NB4 (cell line): ENCODE measurements at regions not wholly inside any gene's neighbourhood (a gene's known extent, or its start where the extent isn't known, plus 50 kb on each side); places are given as distances from the start of the nearest gene placed in this dataset.

Experiments used
- MYC ChIP-seq: IDR thresholded peaks from 2 replicates; pipeline ENCODE4 v1.6.1; 2011; ENCODE audit warnings: low read depth, low read length
- POLR2A ChIP-seq: IDR thresholded peaks from 2 replicates; pipeline ENCODE4 v1.6.1; 2011; ENCODE audit warnings: mild to moderate bottlenecking; ENCODE audit not compliant: insufficient read length; ENCODE audit errors: extremely low read depth
- TF ChIP-seq, protein P1 (sequence below): IDR thresholded peaks from one replicate; pipeline ENCODE4 v1.5.1; 2012; ENCODE audit warnings: low read depth, low read length

DNA sequence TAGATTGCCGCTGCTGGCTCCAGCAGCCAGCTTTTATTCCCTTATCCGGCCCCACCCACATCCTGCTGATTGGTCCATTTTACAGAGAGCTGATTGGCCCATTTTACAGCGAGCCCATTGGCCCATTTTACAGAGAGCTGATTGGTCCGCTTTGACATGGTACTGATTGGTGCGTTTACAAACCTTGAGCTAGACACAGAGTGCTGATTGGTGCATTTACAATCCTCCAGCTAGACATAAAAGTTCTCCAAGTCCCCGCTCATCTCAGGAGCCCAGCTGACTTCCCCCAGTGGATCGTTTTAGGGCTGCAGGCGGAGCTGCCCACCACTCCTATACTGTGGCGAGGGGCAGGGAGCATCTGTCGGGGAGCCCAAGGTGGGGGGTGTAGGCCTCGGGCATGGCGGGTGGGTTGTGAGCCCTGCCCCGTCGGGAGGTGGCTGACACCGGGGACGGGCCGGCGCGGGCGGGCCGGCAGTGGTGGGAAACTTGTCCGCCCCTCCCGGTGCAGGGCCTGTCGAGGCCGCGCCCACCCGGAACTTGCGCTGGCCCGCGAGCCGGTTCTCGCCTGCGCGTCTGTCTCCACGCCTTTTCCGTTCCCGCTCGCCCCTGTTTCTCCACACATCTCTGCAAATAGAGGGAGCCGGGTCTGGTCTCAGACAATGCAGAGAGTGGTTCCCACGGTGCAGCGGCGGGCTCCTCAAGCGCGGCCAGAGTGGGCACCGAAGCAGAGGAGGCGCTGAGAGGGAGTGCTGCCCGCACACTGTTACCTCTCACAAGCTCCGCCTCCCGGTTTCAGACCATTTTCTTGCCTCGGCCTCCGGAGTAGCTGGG, 86.1 kb upstream of the STMND1 start:
- TF ChIP-seq, protein P1, sequence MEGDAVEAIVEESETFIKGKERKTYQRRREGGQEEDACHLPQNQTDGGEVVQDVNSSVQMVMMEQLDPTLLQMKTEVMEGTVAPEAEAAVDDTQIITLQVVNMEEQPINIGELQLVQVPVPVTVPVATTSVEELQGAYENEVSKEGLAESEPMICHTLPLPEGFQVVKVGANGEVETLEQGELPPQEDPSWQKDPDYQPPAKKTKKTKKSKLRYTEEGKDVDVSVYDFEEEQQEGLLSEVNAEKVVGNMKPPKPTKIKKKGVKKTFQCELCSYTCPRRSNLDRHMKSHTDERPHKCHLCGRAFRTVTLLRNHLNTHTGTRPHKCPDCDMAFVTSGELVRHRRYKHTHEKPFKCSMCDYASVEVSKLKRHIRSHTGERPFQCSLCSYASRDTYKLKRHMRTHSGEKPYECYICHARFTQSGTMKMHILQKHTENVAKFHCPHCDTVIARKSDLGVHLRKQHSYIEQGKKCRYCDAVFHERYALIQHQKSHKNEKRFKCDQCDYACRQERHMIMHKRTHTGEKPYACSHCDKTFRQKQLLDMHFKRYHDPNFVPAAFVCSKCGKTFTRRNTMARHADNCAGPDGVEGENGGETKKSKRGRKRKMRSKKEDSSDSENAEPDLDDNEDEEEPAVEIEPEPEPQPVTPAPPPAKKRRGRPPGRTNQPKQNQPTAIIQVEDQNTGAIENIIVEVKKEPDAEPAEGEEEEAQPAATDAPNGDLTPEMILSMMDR: no peak
- TF ChIP-seq POLR2A: no peak
- TF ChIP-seq MYC: no peak
